Natural killer cell treated with Interleukin-12 subunit alpha and Interleukin-12 subunit beta and Interleukin-15 and Interleukin-18, amount 100 ng/mL, for 72 hours (primary cell): ENCODE measurements at regions not wholly inside any gene's neighbourhood (a gene's known extent, or its start where the extent isn't known, plus 50 kb on each side); places are given as distances from the start of the nearest gene placed in this dataset.
A peak's percentile ranks its signal among the peaks of the same experiment; 100 is the strongest.

Source experiments
- ATAC-seq, 2 donors: fragments of 150-1000 bp; cut with Tn5 transposase in 1 of 2; sonication (Bioruptor Pico), chemical (Tn5 transposase) in 1 of 2; 2 replicates each; pipeline ENCODE4 v1.10.0; 2021
- DNase-seq: peaks from one replicate; pipeline ENCODE4 v3.0.0; 2022; ENCODE audit warnings: low spot score
- H3K27ac Mint-ChIP-seq, 2 donors: 1 replicate in 1 of 2; 2 replicates in 1 of 2; pipeline ENCODE4 v1.8.0; 2022; ENCODE audit warnings: mixed read lengths in 2 of 2, mild to moderate bottlenecking in 1 of 2, moderate library complexity in 1 of 2
- H3K27me3 Mint-ChIP-seq, 2 donors: 1 replicate in 1 of 2; 2 replicates in 1 of 2; pipeline ENCODE4 v1.8.0; 2022; ENCODE audit warnings: mixed read lengths in 2 of 2
- H3K36me3 Mint-ChIP-seq: one replicate; pipeline ENCODE4 v1.8.0; 2022; ENCODE audit warnings: mixed read lengths
- H3K4me1 Mint-ChIP-seq, 2 donors: 1 replicate in 1 of 2; 2 replicates in 1 of 2; pipeline ENCODE4 v1.8.0; 2022; ENCODE audit warnings: low read depth in 2 of 2, mixed read lengths in 2 of 2, mild to moderate bottlenecking in 1 of 2
- H3K4me3 Mint-ChIP-seq: one replicate; pipeline ENCODE4 v1.8.0; 2022; ENCODE audit warnings: mixed read lengths
- H3K9me3 Mint-ChIP-seq: 2 replicates; pipeline ENCODE4 v1.8.0; 2022; ENCODE audit warnings: mixed read lengths

- no peaks in the 10 kb centered on the region for H3K9me3 Mint-ChIP-seq
- H3K27ac Mint-ChIP-seq, result no peak overlapping the region
- ATAC-seq (no peak), DNase-seq (no peak)
- H3K36me3 Mint-ChIP-seq, result no peaks in the 10 kb centered on the region
- H3K4me3 Mint-ChIP-seq, result no peak overlapping the region
- no peaks in the 10 kb centered on the region for H3K4me1 Mint-ChIP-seq
- H3K27me3 Mint-ChIP-seq, result peaks cover 0 to 2% of the 10 kb centered on the region in 2 donors
These were observed 107.6 kb upstream of the FXR1 start for GRCh38 chr3:180804916-180805315.

- Mint-ChIP-seq H3K4me3 (no peak overlapping the region), H3K36me3 (no peaks in the 10 kb centered on the region), H3K27ac (no peak overlapping the region), H3K4me1 (no peaks in the 10 kb centered on the region), H3K9me3 (no peaks in the 10 kb centered on the region), H3K27me3 (peaks cover 0 to 2% of the 10 kb centered on the region in 2 donors)
- no peak for ATAC-seq
- no peak for DNase-seq
These were observed 103.5 kb upstream of the FXR1 start for GRCh38 chr3:180808823-180809575.

GRCh38 chr3:180820400-180820799 is 92.1 kb upstream of the FXR1 start:
- no peaks in the 10 kb centered on the region for H3K36me3 Mint-ChIP-seq

GRCh38 chr3:180825964-180826363 is 86.5 kb upstream of the FXR1 start:
- H3K4me1 Mint-ChIP-seq, result no peaks in the 10 kb centered on the region
- DNase-seq (no peak), ATAC-seq (no peak)
- H3K4me3 Mint-ChIP-seq, result no peak overlapping the region
- peaks cover 2 to 7% of the 10 kb centered on the region in 2 donors for H3K27me3 Mint-ChIP-seq
- H3K36me3 Mint-ChIP-seq, result no peaks in the 10 kb centered on the region
- no peak overlapping the region for H3K27ac Mint-ChIP-seq
- no peaks in the 10 kb centered on the region for H3K9me3 Mint-ChIP-seq

More at GRCh38 chr3:180820400-180820799, 92.1 kb upstream of the FXR1 start:
- Mint-ChIP-seq H3K4me1 (no peaks in the 10 kb centered on the region), H3K27ac (no peak overlapping the region), H3K27me3 (peaks cover 2 to 7% of the 10 kb centered on the region in 2 donors), H3K4me3 (no peak overlapping the region), H3K9me3 (no peaks in the 10 kb centered on the region)
- DNase-seq, result no peak
- ATAC-seq, result no peak

- H3K36me3 Mint-ChIP-seq, result no peaks in the 10 kb centered on the region
- H3K27ac Mint-ChIP-seq, result no peak overlapping the region
- no peak for ATAC-seq
- H3K9me3 Mint-ChIP-seq, result no peaks in the 10 kb centered on the region
- no peak overlapping the region for H3K4me3 Mint-ChIP-seq
- no peaks in the 10 kb centered on the region for H3K4me1 Mint-ChIP-seq
- peaks cover 2 to 7% of the 10 kb centered on the region in 2 donors for H3K27me3 Mint-ChIP-seq
- no peak for DNase-seq
These were observed 85.3 kb upstream of the FXR1 start for GRCh38 chr3:180827171-180827570.

- Mint-ChIP-seq H3K27me3 (peaks cover 2 to 7% of the 10 kb centered on the region in 2 donors), H3K9me3 (no peaks in the 10 kb centered on the region), H3K4me3 (no peak overlapping the region), H3K4me1 (no peaks in the 10 kb centered on the region), H3K36me3 (no peaks in the 10 kb centered on the region), H3K27ac (no peak overlapping the region)
- no peak for DNase-seq
- ATAC-seq, result peak in 1 of 2 donors; percentile 52
These were observed 84.3 kb upstream of the FXR1 start for GRCh38 chr3:180828001-180828720.

GRCh38 chr3:180828723-180829408 is 83.6 kb upstream of the FXR1 start:
- ATAC-seq (peak in 1 of 2 donors; percentile 36), DNase-seq (no peak)
- no peak overlapping the region for H3K4me3 Mint-ChIP-seq
- H3K36me3 Mint-ChIP-seq, result no peaks in the 10 kb centered on the region
- H3K27ac Mint-ChIP-seq, result no peak overlapping the region
- peaks cover 2 to 7% of the 10 kb centered on the region in 2 donors for H3K27me3 Mint-ChIP-seq
- no peaks in the 10 kb centered on the region for H3K4me1 Mint-ChIP-seq
- no peaks in the 10 kb centered on the region for H3K9me3 Mint-ChIP-seq

- no peak for ATAC-seq
- no peaks in the 10 kb centered on the region for H3K4me1 Mint-ChIP-seq
- H3K36me3 Mint-ChIP-seq, result no peaks in the 10 kb centered on the region
- H3K9me3 Mint-ChIP-seq, result no peaks in the 10 kb centered on the region
- H3K4me3 Mint-ChIP-seq, result no peak overlapping the region
- no peak overlapping the region for H3K27ac Mint-ChIP-seq
- DNase-seq, result no peak
- H3K27me3 Mint-ChIP-seq, result peaks cover 2 to 4% of the 10 kb centered on the region in 2 donors
These were observed 82.8 kb upstream of the FXR1 start for GRCh38 chr3:180829409-180830405.

- H3K36me3 Mint-ChIP-seq, result no peaks in the 10 kb centered on the region
- no peak overlapping the region for H3K4me3 Mint-ChIP-seq
- H3K4me1 Mint-ChIP-seq, result no peaks in the 10 kb centered on the region
- no peak overlapping the region for H3K27ac Mint-ChIP-seq
- DNase-seq, result no peak
- peaks cover 2% of the 10 kb centered on the region for H3K9me3 Mint-ChIP-seq
- no peak for ATAC-seq
- no peaks in the 10 kb centered on the region for H3K27me3 Mint-ChIP-seq
These were observed 77.0 kb upstream of the FXR1 start for GRCh38 chr3:180835501-180835900.

GRCh38 chr3:180836766-180837165 is 75.7 kb upstream of the FXR1 start:
- no peak overlapping the region for H3K4me3 Mint-ChIP-seq
- ATAC-seq (no peak), DNase-seq (no peak)
- no peaks in the 10 kb centered on the region for H3K27me3 Mint-ChIP-seq
- H3K27ac Mint-ChIP-seq, result no peak overlapping the region
- no peaks in the 10 kb centered on the region for H3K4me1 Mint-ChIP-seq
- H3K36me3 Mint-ChIP-seq, result no peaks in the 10 kb centered on the region
- H3K9me3 Mint-ChIP-seq, result peaks cover 2% of the 10 kb centered on the region

- H3K9me3 Mint-ChIP-seq, result peaks cover 3% of the 10 kb centered on the region
- ATAC-seq (peak; percentile 40 to 51), DNase-seq (no peak)
- no peak overlapping the region for H3K4me3 Mint-ChIP-seq
- H3K36me3 Mint-ChIP-seq, result peaks cover 8% of the 10 kb centered on the region
- H3K27me3 Mint-ChIP-seq, result peaks cover 0 to 27% of the 10 kb centered on the region in 2 donors
- no peak overlapping the region for H3K27ac Mint-ChIP-seq
- no peaks in the 10 kb centered on the region for H3K4me1 Mint-ChIP-seq
These were observed 57.6 kb upstream of the FXR1 start for GRCh38 chr3:180854887-180855286.

GRCh38 chr3:180855364-180855763 is 57.1 kb upstream of the FXR1 start:
- DNase-seq (no peak), ATAC-seq (no peak)
- peaks cover 8% of the 10 kb centered on the region for H3K36me3 Mint-ChIP-seq
- H3K4me1 Mint-ChIP-seq, result no peaks in the 10 kb centered on the region
- peaks cover 3% of the 10 kb centered on the region for H3K9me3 Mint-ChIP-seq
- H3K4me3 Mint-ChIP-seq, result no peak overlapping the region
- H3K27ac Mint-ChIP-seq, result no peak overlapping the region
- H3K27me3 Mint-ChIP-seq, result peaks cover 0 to 27% of the 10 kb centered on the region in 2 donors

- Mint-ChIP-seq H3K27me3 (peaks cover 0 to 33% of the 10 kb centered on the region in 2 donors), H3K9me3 (peaks cover 3% of the 10 kb centered on the region), H3K27ac (no peak overlapping the region), H3K4me3 (no peak overlapping the region), H3K36me3 (peaks cover 8% of the 10 kb centered on the region), H3K4me1 (no peaks in the 10 kb centered on the region)
- DNase-seq (no peak), ATAC-seq (no peak)
These were observed 56.5 kb upstream of the FXR1 start for GRCh38 chr3:180855956-180856355.
